Stimulated activated CD8-positive, alpha-beta memory T cell treated with anti-CD3 and anti-CD28 coated beads, Interleukin-15, amount 100 ng/mL, for 24 hours (primary cell): ENCODE measurements at regions not wholly inside any gene's neighbourhood (a gene's known extent, or its start where the extent isn't known, plus 50 kb on each side); places are given as distances from the start of the nearest gene placed in this dataset.
"Not testable (repeated sequence)": the region's sequence is repeated elsewhere in the genome, so short reads cannot be mapped to it uniquely, and the experiment has no call there.

Experiments
- DNase-seq: peaks from one replicate; pipeline ENCODE4 v3.0.0-alpha.2; 2020; ENCODE audit warnings: low read depth

GRCh38 chr21:33121715-33122475 is 52.0 kb downstream of the OLIG1 start:
- no peak for DNase-seq

GRCh38 chr21:33122507-33122906 is 52.6 kb downstream of the OLIG1 start:
- DNase-seq, result no peak

GRCh38 chr21:33123374-33124123 is 53.6 kb downstream of the OLIG1 start:
- no peak for DNase-seq

GRCh38 chr21:33124889-33125288 is 54.9 kb downstream of the OLIG1 start:
- DNase-seq, result no peak

GRCh38 chr21:33125680-33126375 is 55.9 kb downstream of the OLIG1 start:
- no peak for DNase-seq

GRCh38 chr21:33126569-33126968 is 56.6 kb downstream of the OLIG1 start:
- DNase-seq, result no peak

- peak; percentile 25 for DNase-seq
Observed at GRCh38 chr21:33127154-33127867, 57.4 kb downstream of the OLIG1 start.

- DNase-seq, result no peak
Observed at GRCh38 chr21:33127868-33128242, 57.9 kb downstream of the OLIG1 start.

GRCh38 chr21:33128538-33128937 is 58.6 kb downstream of the OLIG1 start:
- DNase-seq, result no peak

GRCh38 chr21:33132054-33132453 is 62.1 kb downstream of the OLIG1 start:
- DNase-seq, result no peak

- no peak for DNase-seq
Observed at GRCh38 chr21:33133892-33134291, 64.0 kb downstream of the OLIG1 start.

- DNase-seq, result no peak
Observed at GRCh38 chr21:33135925-33136324, 66.0 kb downstream of the OLIG1 start.

GRCh38 chr21:33136847-33137502 is 67.0 kb downstream of the OLIG1 start:
- no peak for DNase-seq

GRCh38 chr21:33139084-33139483 is 69.1 kb downstream of the OLIG1 start:
- DNase-seq, result no peak

- no peak for DNase-seq
Observed at GRCh38 chr21:33140288-33140687, 70.3 kb downstream of the OLIG1 start.

GRCh38 chr21:33146467-33146866 is 76.5 kb downstream of the OLIG1 start:
- DNase-seq, result no peak

- DNase-seq, result no peak
Observed at GRCh38 chr21:33149181-33149580, 79.2 kb downstream of the OLIG1 start.

- DNase-seq, result not testable (repeated sequence)
Observed at GRCh38 chr21:33150968-33151367, 78.8 kb upstream of the IFNAR2 start.

- no peak for DNase-seq
Observed at GRCh38 chr21:33151941-33152731, 77.6 kb upstream of the IFNAR2 start.

- DNase-seq, result no peak
Observed at GRCh38 chr21:33152732-33153130, 77.0 kb upstream of the IFNAR2 start.

- DNase-seq, result no peak
Observed at GRCh38 chr21:33155005-33155404, 74.7 kb upstream of the IFNAR2 start.
